ENCODE measurements at regions not wholly inside any gene's neighbourhood (a gene's known extent, or its start where the extent isn't known, plus 50 kb on each side); places are given as distances from the start of the nearest gene placed in this dataset.

DNA sequence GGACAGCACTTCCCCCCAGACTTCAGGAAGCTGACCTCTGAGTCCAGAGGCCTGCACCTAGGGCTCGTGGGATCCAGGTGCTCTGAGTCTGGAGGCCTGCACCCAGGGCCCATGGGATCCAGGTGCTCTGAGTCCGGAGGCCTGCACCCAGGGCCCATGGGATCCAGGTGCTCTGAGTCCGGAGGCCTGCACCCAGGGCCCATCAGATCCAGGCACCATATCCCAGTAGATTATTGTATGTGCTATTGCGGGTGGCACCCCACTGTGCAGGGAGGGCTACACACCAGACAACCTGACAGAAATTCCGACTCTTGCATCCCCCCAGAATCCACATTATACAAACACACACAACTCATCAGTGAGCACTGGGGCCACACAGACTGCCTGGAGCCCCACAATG lies 515.2 kb downstream of the EIPR1 start:
- TF ChIP-seq, protein P1, sequence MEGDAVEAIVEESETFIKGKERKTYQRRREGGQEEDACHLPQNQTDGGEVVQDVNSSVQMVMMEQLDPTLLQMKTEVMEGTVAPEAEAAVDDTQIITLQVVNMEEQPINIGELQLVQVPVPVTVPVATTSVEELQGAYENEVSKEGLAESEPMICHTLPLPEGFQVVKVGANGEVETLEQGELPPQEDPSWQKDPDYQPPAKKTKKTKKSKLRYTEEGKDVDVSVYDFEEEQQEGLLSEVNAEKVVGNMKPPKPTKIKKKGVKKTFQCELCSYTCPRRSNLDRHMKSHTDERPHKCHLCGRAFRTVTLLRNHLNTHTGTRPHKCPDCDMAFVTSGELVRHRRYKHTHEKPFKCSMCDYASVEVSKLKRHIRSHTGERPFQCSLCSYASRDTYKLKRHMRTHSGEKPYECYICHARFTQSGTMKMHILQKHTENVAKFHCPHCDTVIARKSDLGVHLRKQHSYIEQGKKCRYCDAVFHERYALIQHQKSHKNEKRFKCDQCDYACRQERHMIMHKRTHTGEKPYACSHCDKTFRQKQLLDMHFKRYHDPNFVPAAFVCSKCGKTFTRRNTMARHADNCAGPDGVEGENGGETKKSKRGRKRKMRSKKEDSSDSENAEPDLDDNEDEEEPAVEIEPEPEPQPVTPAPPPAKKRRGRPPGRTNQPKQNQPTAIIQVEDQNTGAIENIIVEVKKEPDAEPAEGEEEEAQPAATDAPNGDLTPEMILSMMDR (IDR thresholded peaks at IDR 0.05; ENCODE audit: insufficient read depth, low read length, poor library complexity, severe bottlenecking) = no peak
- no peak for TF ChIP-seq EZH2phosphoT487 (conservative IDR thresholded peaks at IDR 0.05; ENCODE audit: low read length)

All from SU-DHL-6 (cell line).